ENCODE measurements at regions not wholly inside any gene's neighbourhood (a gene's known extent, or its start where the extent isn't known, plus 50 kb on each side); places are given as distances from the start of the nearest gene placed in this dataset.

DNA sequence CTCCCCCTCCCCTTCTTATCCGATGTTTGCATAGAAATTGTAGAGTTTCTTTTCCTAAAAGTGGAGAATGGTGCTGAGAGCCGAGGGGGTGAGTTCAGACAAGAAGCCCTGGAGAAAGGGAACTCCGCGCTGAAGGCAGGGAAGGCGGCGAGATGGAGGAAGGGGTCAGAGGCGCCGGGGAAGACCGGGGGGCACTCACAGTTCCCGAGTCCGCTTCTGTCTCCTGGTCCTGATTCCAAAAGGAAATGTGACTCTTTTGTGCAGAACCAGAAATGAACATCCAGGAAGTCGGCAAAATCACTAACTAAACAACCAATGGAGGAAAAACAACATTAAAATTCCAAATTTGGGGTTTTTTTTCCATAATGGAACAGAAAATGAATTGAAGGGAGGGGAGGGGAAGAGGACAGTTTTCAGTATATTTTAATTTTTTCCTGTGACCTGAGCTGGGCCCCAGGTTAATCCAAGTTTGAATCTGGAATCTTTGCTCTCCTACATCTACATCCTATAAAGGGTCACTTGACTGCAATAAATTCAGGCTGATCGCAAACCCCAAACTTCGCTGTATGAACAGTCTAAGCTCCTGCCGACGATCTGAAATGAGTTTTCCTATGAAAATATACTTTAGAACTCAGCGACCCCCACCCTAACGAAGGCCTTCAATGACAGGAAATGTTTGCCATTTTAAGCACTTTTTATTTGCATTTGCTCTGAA lies 252.3 kb downstream of the C16orf95 start:
- TF ChIP-seq, protein P1, sequence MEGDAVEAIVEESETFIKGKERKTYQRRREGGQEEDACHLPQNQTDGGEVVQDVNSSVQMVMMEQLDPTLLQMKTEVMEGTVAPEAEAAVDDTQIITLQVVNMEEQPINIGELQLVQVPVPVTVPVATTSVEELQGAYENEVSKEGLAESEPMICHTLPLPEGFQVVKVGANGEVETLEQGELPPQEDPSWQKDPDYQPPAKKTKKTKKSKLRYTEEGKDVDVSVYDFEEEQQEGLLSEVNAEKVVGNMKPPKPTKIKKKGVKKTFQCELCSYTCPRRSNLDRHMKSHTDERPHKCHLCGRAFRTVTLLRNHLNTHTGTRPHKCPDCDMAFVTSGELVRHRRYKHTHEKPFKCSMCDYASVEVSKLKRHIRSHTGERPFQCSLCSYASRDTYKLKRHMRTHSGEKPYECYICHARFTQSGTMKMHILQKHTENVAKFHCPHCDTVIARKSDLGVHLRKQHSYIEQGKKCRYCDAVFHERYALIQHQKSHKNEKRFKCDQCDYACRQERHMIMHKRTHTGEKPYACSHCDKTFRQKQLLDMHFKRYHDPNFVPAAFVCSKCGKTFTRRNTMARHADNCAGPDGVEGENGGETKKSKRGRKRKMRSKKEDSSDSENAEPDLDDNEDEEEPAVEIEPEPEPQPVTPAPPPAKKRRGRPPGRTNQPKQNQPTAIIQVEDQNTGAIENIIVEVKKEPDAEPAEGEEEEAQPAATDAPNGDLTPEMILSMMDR (IDR thresholded peaks at IDR 0.05; ENCODE audit: borderline replicate concordance, extremely low read depth, low read length, poor library complexity, severe bottlenecking), result no peak
- no peak for TF ChIP-seq EZH2 (IDR thresholded peaks at IDR 0.05; ENCODE audit: borderline replicate concordance, low read depth, low read length, severe bottlenecking)
